Fibroblast of lung (primary cell): ENCODE measurements at regions not wholly inside any gene's neighbourhood (a gene's known extent, or its start where the extent isn't known, plus 50 kb on each side); places are given as distances from the start of the nearest gene placed in this dataset.
A peak's percentile ranks its signal among the peaks of the same experiment; 100 is the strongest.

ENCODE experiments used
- DNase-seq, 2 donors: peaks; one replicate each; pipeline versions ENCODE4 v3.0.0 to v3.0.0-alpha.2; 2010; ENCODE audit warnings: low read depth in 2 of 2
- H2AFZ ChIP-seq: 2 replicates; pipeline ENCODE4 v1.5.1; 2012; ENCODE audit warnings: low read length, control low read depth, inconsistent platforms
- H3K27ac ChIP-seq: 2 replicates; pipeline ENCODE4 v1.5.1; 2011; ENCODE audit warnings: low read length, control low read depth; ENCODE audit not compliant: insufficient read depth
- H3K27me3 ChIP-seq: 2 replicates; pipeline ENCODE4 v1.5.1; 2011; ENCODE audit warnings: mild to moderate bottlenecking, low read length; ENCODE audit not compliant: control insufficient read depth, insufficient read depth
- H3K36me3 ChIP-seq: 2 replicates; pipeline ENCODE4 v1.5.1; 2011; ENCODE audit warnings: low read length; ENCODE audit not compliant: control insufficient read depth, insufficient read depth
- H3K4me1 ChIP-seq: 2 replicates; pipeline ENCODE4 v1.5.1; 2011; ENCODE audit warnings: low read length; ENCODE audit not compliant: control insufficient read depth, insufficient read depth; ENCODE audit errors: extremely low read depth
- H3K4me2 ChIP-seq: 2 replicates; pipeline ENCODE4 v1.5.1; 2011; ENCODE audit warnings: low read length, control low read depth; ENCODE audit not compliant: insufficient read depth; ENCODE audit errors: extremely low read depth
- H3K4me3 ChIP-seq, 4 experiments: fragments of 200-600 bp in 1 of 4; sonication (generic) in 1 of 4; replicated peaks in 1 of 4; 2 replicates each; pipeline ENCODE4 v1.5.1; 2011 to 2016; ENCODE audit warnings: low read length in 4 of 4, low read depth in 3 of 4, mild to moderate bottlenecking in 3 of 4, control low read depth in 2 of 4, inconsistent platforms in 1 of 4, mixed read lengths in 1 of 4; ENCODE audit not compliant: insufficient read depth in 1 of 4; ENCODE audit errors: control extremely low read depth in 1 of 4
- H3K79me2 ChIP-seq: 2 replicates; pipeline ENCODE4 v1.5.1; 2012; ENCODE audit warnings: mild to moderate bottlenecking, low read length, inconsistent platforms; ENCODE audit not compliant: control insufficient read depth, insufficient read depth
- H3K9ac ChIP-seq: 2 replicates; pipeline ENCODE4 v1.5.1; 2011; ENCODE audit warnings: mild to moderate bottlenecking, low read length, control low read depth; ENCODE audit not compliant: insufficient read depth
- H3K9me3 ChIP-seq: 2 replicates; pipeline ENCODE4 v1.5.1; 2012; ENCODE audit warnings: low read depth, low read length; ENCODE audit not compliant: control insufficient read depth, insufficient read depth
- H4K20me1 ChIP-seq: 2 replicates; pipeline ENCODE4 v1.5.1; 2011; ENCODE audit warnings: low read length; ENCODE audit not compliant: control insufficient read depth, insufficient read depth; ENCODE audit errors: extremely low read depth
- EZH2 ChIP-seq: IDR thresholded peaks from 2 replicates; pipeline ENCODE4 v1.5.1; 2012; ENCODE audit warnings: low read length, control low read depth, mild to moderate bottlenecking; ENCODE audit errors: missing control alignments
- TF ChIP-seq, protein P1 (sequence below), 2 donors: IDR thresholded peaks in 1 of 2; conservative IDR thresholded peaks in 1 of 2; 1 replicate in 1 of 2; 2 replicates in 1 of 2; pipeline ENCODE4 v1.5.1; 2011 to 2012; ENCODE audit warnings: low read length in 2 of 2, control low read depth in 1 of 2, inconsistent platforms in 1 of 2, low read depth in 1 of 2, mild to moderate bottlenecking in 1 of 2

DNA sequence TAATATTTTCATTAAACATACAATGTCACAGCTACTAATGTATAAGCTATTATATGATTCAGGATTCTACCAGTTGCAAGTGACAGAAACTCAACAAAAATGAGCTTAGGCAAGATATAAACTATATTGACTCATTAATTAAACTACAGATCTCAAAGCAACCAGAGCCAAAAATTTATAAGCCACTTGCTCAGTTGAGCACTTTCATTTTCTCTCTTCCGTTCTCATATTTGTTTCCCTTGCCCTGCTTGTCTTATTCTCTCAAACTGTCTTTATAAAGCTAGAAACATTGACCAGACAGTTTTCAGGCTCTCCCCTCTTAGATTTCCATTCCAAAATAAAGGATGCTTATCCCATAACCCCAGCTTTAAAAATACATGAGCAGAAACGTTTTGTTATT, 60.2 kb upstream of the DGKB start:
- Histone ChIP-seq H3K4me3 (no peak overlapping the region), H4K20me1 (no peaks in the 10 kb centered on the region), H2AFZ (no peak overlapping the region), H3K27ac (no peak overlapping the region), H3K36me3 (no peaks in the 10 kb centered on the region), H3K9me3 (no peaks in the 10 kb centered on the region), H3K79me2 (no peaks in the 10 kb centered on the region), H3K9ac (no peak overlapping the region), H3K4me1 (no peaks in the 10 kb centered on the region), H3K27me3 (no peaks in the 10 kb centered on the region), H3K4me2 (no peak overlapping the region)
- TF ChIP-seq EZH2: no peak
- TF ChIP-seq, protein P1, sequence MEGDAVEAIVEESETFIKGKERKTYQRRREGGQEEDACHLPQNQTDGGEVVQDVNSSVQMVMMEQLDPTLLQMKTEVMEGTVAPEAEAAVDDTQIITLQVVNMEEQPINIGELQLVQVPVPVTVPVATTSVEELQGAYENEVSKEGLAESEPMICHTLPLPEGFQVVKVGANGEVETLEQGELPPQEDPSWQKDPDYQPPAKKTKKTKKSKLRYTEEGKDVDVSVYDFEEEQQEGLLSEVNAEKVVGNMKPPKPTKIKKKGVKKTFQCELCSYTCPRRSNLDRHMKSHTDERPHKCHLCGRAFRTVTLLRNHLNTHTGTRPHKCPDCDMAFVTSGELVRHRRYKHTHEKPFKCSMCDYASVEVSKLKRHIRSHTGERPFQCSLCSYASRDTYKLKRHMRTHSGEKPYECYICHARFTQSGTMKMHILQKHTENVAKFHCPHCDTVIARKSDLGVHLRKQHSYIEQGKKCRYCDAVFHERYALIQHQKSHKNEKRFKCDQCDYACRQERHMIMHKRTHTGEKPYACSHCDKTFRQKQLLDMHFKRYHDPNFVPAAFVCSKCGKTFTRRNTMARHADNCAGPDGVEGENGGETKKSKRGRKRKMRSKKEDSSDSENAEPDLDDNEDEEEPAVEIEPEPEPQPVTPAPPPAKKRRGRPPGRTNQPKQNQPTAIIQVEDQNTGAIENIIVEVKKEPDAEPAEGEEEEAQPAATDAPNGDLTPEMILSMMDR (conservative IDR thresholded peaks at IDR 0.05 in 1 of 2, IDR thresholded peaks at IDR 0.05 in 1 of 2; ENCODE audit: low read depth in 1 of 2, low read length in 2 of 2): no peak
- DNase-seq: peak in 1 of 2 donors; percentile 4

DNA sequence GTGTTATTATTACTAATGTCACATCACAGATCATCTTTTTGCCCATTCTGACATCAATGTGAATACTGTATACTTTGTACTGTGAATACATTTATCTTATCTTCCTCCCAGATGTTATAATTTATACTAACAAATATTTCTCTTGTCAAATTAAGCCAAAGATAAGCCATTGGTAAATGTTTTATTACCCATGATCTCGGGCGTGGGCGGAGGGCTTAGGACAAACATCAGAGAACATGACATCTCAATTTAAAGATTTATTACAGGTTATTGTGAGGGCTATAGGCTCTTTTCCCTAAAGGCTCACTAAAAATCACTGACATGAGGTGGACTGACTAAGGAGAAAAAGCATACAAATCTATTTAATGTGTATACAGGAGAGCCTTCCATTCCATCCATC, 58.2 kb upstream of the DGKB start:
- H3K27me3 ChIP-seq: no peaks in the 10 kb centered on the region
- no peak overlapping the region for H3K27ac ChIP-seq
- no peak for TF ChIP-seq EZH2
- TF ChIP-seq, protein P1 (conservative IDR thresholded peaks at IDR 0.05 in 1 of 2, IDR thresholded peaks at IDR 0.05 in 1 of 2; ENCODE audit: low read depth in 1 of 2, low read length in 2 of 2): no peak
- H3K9me3 ChIP-seq: no peaks in the 10 kb centered on the region
- H3K4me2 ChIP-seq: no peak overlapping the region
- H3K4me3 ChIP-seq: no peak overlapping the region
- no peaks in the 10 kb centered on the region for H3K79me2 ChIP-seq
- H3K4me1 ChIP-seq: no peaks in the 10 kb centered on the region
- no peaks in the 10 kb centered on the region for H4K20me1 ChIP-seq
- no peak overlapping the region for H3K9ac ChIP-seq
- no peak for DNase-seq
- H2AFZ ChIP-seq: no peak overlapping the region
- H3K36me3 ChIP-seq: no peaks in the 10 kb centered on the region

DNA sequence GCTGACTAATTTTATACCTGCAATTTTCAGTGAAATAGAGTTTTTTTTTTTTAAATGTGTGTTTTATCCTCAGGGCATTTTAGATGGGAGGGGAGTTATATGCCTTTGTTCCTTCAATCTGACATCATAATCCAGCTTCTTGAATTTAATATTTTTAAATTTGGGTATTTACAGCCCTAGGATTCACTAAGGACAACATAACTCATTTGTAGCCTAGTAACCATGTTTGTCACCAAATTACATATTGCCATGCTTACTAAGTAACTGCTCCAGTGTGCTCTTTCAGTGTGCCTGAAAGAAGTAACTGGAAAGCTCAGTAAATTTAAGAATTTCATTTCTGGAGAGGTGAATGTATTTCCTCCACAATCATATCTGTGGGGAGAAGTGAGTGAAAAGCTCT, 56.8 kb upstream of the DGKB start:
- Histone ChIP-seq H3K27me3 (no peaks in the 10 kb centered on the region), H3K36me3 (no peaks in the 10 kb centered on the region), H3K79me2 (no peaks in the 10 kb centered on the region), H3K4me1 (no peaks in the 10 kb centered on the region), H3K27ac (no peak overlapping the region), H3K9ac (no peak overlapping the region), H3K4me2 (no peak overlapping the region), H3K4me3 (no peak overlapping the region), H4K20me1 (no peaks in the 10 kb centered on the region), H2AFZ (no peak overlapping the region), H3K9me3 (no peaks in the 10 kb centered on the region)
- no peak for TF ChIP-seq EZH2
- TF ChIP-seq, protein P1 (conservative IDR thresholded peaks at IDR 0.05 in 1 of 2, IDR thresholded peaks at IDR 0.05 in 1 of 2; ENCODE audit: low read depth in 1 of 2, low read length in 2 of 2): no peak
- DNase-seq: no peak
